ENCODE measurements at regions not wholly inside any gene's neighbourhood (a gene's known extent, or its start where the extent isn't known, plus 50 kb on each side); places are given as distances from the start of the nearest gene placed in this dataset.
"Not testable (repeated sequence)": the region's sequence is repeated elsewhere in the genome, so short reads cannot be mapped to it uniquely, and the experiment has no call there.

- Histone ChIP-seq H3K27me3 (no peaks in the 10 kb centered on the region), H3K4me3 (no peak overlapping the region)
- DNase-seq: no peak
These were observed 475.9 kb downstream of the XYLT1 start for GRCh38 chr16:16994831-16995230.

GRCh38 chr16:16996827-16997226 lies 473.9 kb downstream of the XYLT1 start:
- Histone ChIP-seq H3K4me1 (peaks cover 0 to 7% (median 0%) of the 10 kb centered on the region in 4 donors), H3K4me3 (no peak overlapping the region), H3K27ac (no peak overlapping the region), H3K9me3 (no peaks in the 10 kb centered on the region), H3K36me3 (no peaks in the 10 kb centered on the region), H3K27me3 (no peaks in the 10 kb centered on the region)
- DNase-seq: no peak
- TF ChIP-seq CTCF (IDR thresholded peaks at IDR 0.05): peak in 3 of 6 experiments; percentile 36 to 47 (median 38)
- TF ChIP-seq POLR2A (IDR thresholded peaks at IDR 0.05): no peak

More at GRCh38 chr16:16994831-16995230, 475.9 kb downstream of the XYLT1 start:
- no peak for TF ChIP-seq CTCF (IDR thresholded peaks at IDR 0.05)
- no peak for TF ChIP-seq POLR2A (IDR thresholded peaks at IDR 0.05)
- peaks cover 0 to 7% (median 0%) of the 10 kb centered on the region in 4 donors for H3K4me1 ChIP-seq
- H3K27ac ChIP-seq: no peak overlapping the region
- no peaks in the 10 kb centered on the region for H3K9me3 ChIP-seq
- H3K36me3 ChIP-seq: no peaks in the 10 kb centered on the region

GRCh38 chr16:16997349-16997748 lies 473.4 kb downstream of the XYLT1 start:
- no peaks in the 10 kb centered on the region for H3K36me3 ChIP-seq
- H3K4me1 ChIP-seq: peaks cover 0 to 7% (median 0%) of the 10 kb centered on the region in 4 donors
- no peaks in the 10 kb centered on the region for H3K9me3 ChIP-seq
- no peaks in the 10 kb centered on the region for H3K27me3 ChIP-seq
- H3K27ac ChIP-seq: no peak overlapping the region
- TF ChIP-seq POLR2A (IDR thresholded peaks at IDR 0.05): no peak
- no peak for TF ChIP-seq CTCF (IDR thresholded peaks at IDR 0.05)
- H3K4me3 ChIP-seq: no peak overlapping the region
- no peak for DNase-seq

GRCh38 chr16:17001471-17001870 lies 469.3 kb downstream of the XYLT1 start:
- H3K27ac ChIP-seq: no peak overlapping the region
- TF ChIP-seq POLR2A (IDR thresholded peaks at IDR 0.05): no peak
- no peak for TF ChIP-seq CTCF (IDR thresholded peaks at IDR 0.05)
- H3K9me3 ChIP-seq: no peaks in the 10 kb centered on the region
- no peaks in the 10 kb centered on the region for H3K4me1 ChIP-seq
- DNase-seq: no peak
- H3K27me3 ChIP-seq: no peaks in the 10 kb centered on the region
- H3K36me3 ChIP-seq: no peaks in the 10 kb centered on the region
- H3K4me3 ChIP-seq: no peak overlapping the region

- Histone ChIP-seq H3K9me3 (no peaks in the 10 kb centered on the region), H3K36me3 (no peaks in the 10 kb centered on the region), H3K4me3 (no peak overlapping the region), H3K27ac (no peak overlapping the region), H3K4me1 (no peaks in the 10 kb centered on the region), H3K27me3 (no peaks in the 10 kb centered on the region)
- TF ChIP-seq CTCF (IDR thresholded peaks at IDR 0.05) (no peak), POLR2A (IDR thresholded peaks at IDR 0.05) (no peak)
- no peak for DNase-seq
These were observed 468.2 kb downstream of the XYLT1 start for GRCh38 chr16:17002565-17002964.

GRCh38 chr16:17005963-17006362 lies 464.8 kb downstream of the XYLT1 start:
- H3K27me3 ChIP-seq, H3K27ac ChIP-seq, H3K4me1 ChIP-seq, H3K9me3 ChIP-seq, H3K4me3 ChIP-seq, H3K36me3 ChIP-seq, DNase-seq: not testable (repeated sequence)
